ENCODE measurements at regions not wholly inside any gene's neighbourhood (a gene's known extent, or its start where the extent isn't known, plus 50 kb on each side); places are given as distances from the start of the nearest gene placed in this dataset.
A peak's percentile ranks its signal among the peaks of the same experiment; 100 is the strongest.

DNA sequence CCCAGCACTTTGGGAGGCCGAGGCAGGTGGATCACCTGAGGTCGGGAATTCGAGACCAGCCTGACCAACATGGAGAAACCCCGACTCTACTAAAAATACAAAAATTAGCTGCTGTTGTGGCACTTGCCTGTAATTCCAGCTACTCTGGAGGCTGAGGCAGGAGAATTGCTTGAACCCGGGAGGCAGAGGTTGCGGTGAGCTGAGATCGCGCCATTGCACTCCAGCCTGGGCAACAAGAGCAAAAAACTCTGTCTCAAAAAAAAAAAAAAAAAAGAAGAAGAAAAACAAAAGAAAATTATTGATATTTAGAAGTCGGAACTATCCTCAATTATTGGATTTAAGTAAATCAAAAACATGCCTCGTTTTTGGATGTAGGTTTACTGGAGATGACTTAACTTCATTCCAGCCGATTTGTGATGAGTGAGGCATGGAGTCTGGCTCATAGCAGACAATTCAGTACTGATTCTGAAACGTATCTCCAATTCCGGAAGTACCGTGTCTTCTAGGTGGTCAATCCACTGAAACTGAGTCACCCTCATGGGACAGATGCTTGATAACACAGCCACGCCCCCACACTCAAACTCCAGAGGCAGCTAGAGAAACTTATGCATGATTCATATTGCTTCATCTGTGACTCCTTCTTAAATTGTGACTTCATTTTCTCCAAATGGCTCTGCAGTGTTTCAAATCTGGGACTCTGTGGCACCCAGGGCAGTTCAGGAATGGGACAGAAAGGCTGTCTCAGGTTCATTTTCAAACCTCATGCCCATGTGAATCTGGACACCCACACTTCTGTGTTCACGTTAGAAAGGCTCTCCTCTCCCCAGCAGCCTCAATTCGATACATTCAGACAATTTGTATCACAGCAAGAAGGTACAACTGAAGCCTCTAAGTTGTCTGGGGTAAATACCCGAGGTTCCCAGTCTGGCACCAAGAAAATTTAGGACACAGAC lies 110.4 kb upstream of the ARMC2 start:
- H3K9me3 ChIP-seq = no peaks in the 10 kb centered on the region
- peak overlapping the region; percentile 25 to 28 for H3K27ac ChIP-seq
- intact Hi-C loops (cut with DNase I; ENCODE audit: low total_unique reads) = no loop called here
- no peak overlapping the region for H3K4me3 ChIP-seq
- no peaks in the 10 kb centered on the region for H3K36me3 ChIP-seq
- no peaks in the 10 kb centered on the region for H3K4me1 ChIP-seq
- H3K27me3 ChIP-seq = no peaks in the 10 kb centered on the region
- TF ChIP-seq POLR2AphosphoS5 (IDR thresholded peaks at IDR 0.05) = no peak
- no peak for TF ChIP-seq POLR2A (IDR thresholded peaks at IDR 0.05)
- TF ChIP-seq, protein P1, sequence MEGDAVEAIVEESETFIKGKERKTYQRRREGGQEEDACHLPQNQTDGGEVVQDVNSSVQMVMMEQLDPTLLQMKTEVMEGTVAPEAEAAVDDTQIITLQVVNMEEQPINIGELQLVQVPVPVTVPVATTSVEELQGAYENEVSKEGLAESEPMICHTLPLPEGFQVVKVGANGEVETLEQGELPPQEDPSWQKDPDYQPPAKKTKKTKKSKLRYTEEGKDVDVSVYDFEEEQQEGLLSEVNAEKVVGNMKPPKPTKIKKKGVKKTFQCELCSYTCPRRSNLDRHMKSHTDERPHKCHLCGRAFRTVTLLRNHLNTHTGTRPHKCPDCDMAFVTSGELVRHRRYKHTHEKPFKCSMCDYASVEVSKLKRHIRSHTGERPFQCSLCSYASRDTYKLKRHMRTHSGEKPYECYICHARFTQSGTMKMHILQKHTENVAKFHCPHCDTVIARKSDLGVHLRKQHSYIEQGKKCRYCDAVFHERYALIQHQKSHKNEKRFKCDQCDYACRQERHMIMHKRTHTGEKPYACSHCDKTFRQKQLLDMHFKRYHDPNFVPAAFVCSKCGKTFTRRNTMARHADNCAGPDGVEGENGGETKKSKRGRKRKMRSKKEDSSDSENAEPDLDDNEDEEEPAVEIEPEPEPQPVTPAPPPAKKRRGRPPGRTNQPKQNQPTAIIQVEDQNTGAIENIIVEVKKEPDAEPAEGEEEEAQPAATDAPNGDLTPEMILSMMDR (IDR thresholded peaks at IDR 0.05) = no peak
- no peak for DNase-seq (ENCODE audit: low spot score in 2 of 2)

- Histone ChIP-seq H3K36me3 (no peaks in the 10 kb centered on the region), H3K27ac (peak overlapping the region in 1 of 2 donors; percentile 25), H3K9me3 (no peaks in the 10 kb centered on the region), H3K4me1 (no peaks in the 10 kb centered on the region), H3K27me3 (no peaks in the 10 kb centered on the region), H3K4me3 (no peak overlapping the region)
- no peak for DNase-seq (ENCODE audit: low spot score in 2 of 2)
- intact Hi-C loops (cut with DNase I; ENCODE audit: low total_unique reads) = no loop called here
- TF ChIP-seq POLR2AphosphoS5 (IDR thresholded peaks at IDR 0.05) (no peak), POLR2A (IDR thresholded peaks at IDR 0.05) (no peak)
- TF ChIP-seq, protein P1 (IDR thresholded peaks at IDR 0.05) = no peak
These were observed 109.4 kb upstream of the ARMC2 start for GRCh38 chr6:108738684-108739416.

GRCh38 chr6:108739496-108740330 lies 108.5 kb upstream of the ARMC2 start:
- intact Hi-C loops (cut with DNase I; ENCODE audit: low total_unique reads) = no loop called here
- Histone ChIP-seq H3K27me3 (no peaks in the 10 kb centered on the region), H3K4me1 (no peaks in the 10 kb centered on the region), H3K27ac (no peak overlapping the region), H3K4me3 (no peak overlapping the region), H3K9me3 (no peaks in the 10 kb centered on the region), H3K36me3 (no peaks in the 10 kb centered on the region)
- TF ChIP-seq POLR2AphosphoS5 (IDR thresholded peaks at IDR 0.05) (no peak), POLR2A (IDR thresholded peaks at IDR 0.05) (no peak)
- TF ChIP-seq, protein P1 (IDR thresholded peaks at IDR 0.05) = no peak
- DNase-seq (ENCODE audit: low spot score in 2 of 2) = peak in 1 of 2 donors; percentile 22

- no peak overlapping the region for H3K27ac ChIP-seq
- TF ChIP-seq POLR2AphosphoS5 (IDR thresholded peaks at IDR 0.05) (no peak), POLR2A (IDR thresholded peaks at IDR 0.05) (no peak)
- TF ChIP-seq, protein P1 (IDR thresholded peaks at IDR 0.05) = no peak
- H3K27me3 ChIP-seq = no peaks in the 10 kb centered on the region
- no peaks in the 10 kb centered on the region for H3K4me1 ChIP-seq
- DNase-seq (ENCODE audit: low spot score in 2 of 2) = no peak
- no peaks in the 10 kb centered on the region for H3K36me3 ChIP-seq
- H3K4me3 ChIP-seq = no peak overlapping the region
- intact Hi-C loops (cut with DNase I; ENCODE audit: low total_unique reads) = no loop called here
- H3K9me3 ChIP-seq = no peaks in the 10 kb centered on the region
These were observed 106.8 kb upstream of the ARMC2 start for GRCh38 chr6:108741331-108741989.
